Neuronal stem cell (in vitro differentiated cells): ENCODE measurements at regions not wholly inside any gene's neighbourhood (a gene's known extent, or its start where the extent isn't known, plus 50 kb on each side); places are given as distances from the start of the nearest gene placed in this dataset.

Experiments used
- DNase-seq: peaks from one replicate; pipeline ENCODE4 v3.0.0-alpha.2; 2013; ENCODE audit warnings: low spot score
- H2AFZ ChIP-seq: one replicate; pipeline ENCODE4 v1.6.1; 2013; ENCODE audit warnings: mild to moderate bottlenecking, low read length, inconsistent platforms
- H2AK5ac ChIP-seq: 2 replicates; pipeline ENCODE4 v1.6.1; 2013; ENCODE audit warnings: low read depth, mild to moderate bottlenecking, inconsistent platforms, low read length, moderate library complexity, mixed read lengths
- H2BK120ac ChIP-seq: 2 replicates; pipeline ENCODE4 v1.6.1; 2013; ENCODE audit warnings: low read depth, mild to moderate bottlenecking, inconsistent platforms, low read length, moderate library complexity, mixed read lengths
- H2BK12ac ChIP-seq: one replicate; pipeline ENCODE4 v1.6.1; 2013; ENCODE audit warnings: low read length, inconsistent platforms
- H2BK15ac ChIP-seq: 2 replicates; pipeline ENCODE4 v1.6.1; 2013; ENCODE audit warnings: mild to moderate bottlenecking, low read length, inconsistent platforms, mixed read lengths
- H2BK5ac ChIP-seq: one replicate; pipeline ENCODE4 v1.6.1; 2013; ENCODE audit warnings: inconsistent platforms, mild to moderate bottlenecking, low read length, moderate library complexity
- H3K14ac ChIP-seq: one replicate; pipeline ENCODE4 v1.6.1; 2013; ENCODE audit warnings: low read length, inconsistent platforms
- H3K18ac ChIP-seq: 2 replicates; pipeline ENCODE4 v1.6.1; 2013; ENCODE audit warnings: low read length, inconsistent platforms
- H3K23ac ChIP-seq: 2 replicates; pipeline ENCODE4 v1.6.1; 2013; ENCODE audit warnings: low read depth, mild to moderate bottlenecking, mixed read lengths, low read length, inconsistent platforms; ENCODE audit not compliant: poor library complexity
- H3K27ac ChIP-seq: replicated peaks from 3 replicates; pipeline ENCODE4 v1.5.1; 2013; ENCODE audit warnings: low read length, inconsistent platforms
- H3K27me3 ChIP-seq, 3 experiments: 2 replicates each; pipeline ENCODE4 v1.6.1; 2013; ENCODE audit warnings: low read length in 3 of 3, mild to moderate bottlenecking in 2 of 3, inconsistent platforms in 1 of 3, low read depth in 1 of 3, mixed read lengths in 1 of 3, moderate library complexity in 1 of 3; ENCODE audit not compliant: control insufficient read depth in 3 of 3, insufficient read depth in 3 of 3
- H3K36me3 ChIP-seq, 2 donors: replicated peaks in 1 of 2; 2 replicates each; pipeline ENCODE4 v1.6.1; 2013; ENCODE audit warnings: low read length in 2 of 2; ENCODE audit not compliant: control insufficient read depth in 2 of 2, insufficient read depth in 2 of 2
- H3K4ac ChIP-seq: 2 replicates; pipeline ENCODE4 v1.6.1; 2013; ENCODE audit warnings: inconsistent platforms, mild to moderate bottlenecking, low read length, moderate library complexity
- H3K4me1 ChIP-seq, 2 donors: 1 replicate in 1 of 2; 2 replicates in 1 of 2; pipeline ENCODE4 v1.6.1; 2013; ENCODE audit warnings: low read length in 2 of 2, low read depth in 1 of 2; ENCODE audit not compliant: control insufficient read depth in 2 of 2, insufficient read depth in 1 of 2
- H3K4me2 ChIP-seq: one replicate; pipeline ENCODE4 v1.6.1; 2013; ENCODE audit warnings: mild to moderate bottlenecking, low read length, inconsistent platforms; ENCODE audit not compliant: insufficient read depth, poor library complexity, severe bottlenecking
- H3K4me3 ChIP-seq, 2 donors: 2 replicates each; pipeline ENCODE4 v1.5.1; 2013; ENCODE audit warnings: low read length in 2 of 2, mild to moderate bottlenecking in 2 of 2, inconsistent platforms in 1 of 2, moderate library complexity in 1 of 2
- H3K79me1 ChIP-seq: one replicate; pipeline ENCODE4 v1.6.1; 2013; ENCODE audit warnings: low read depth, mild to moderate bottlenecking, inconsistent platforms, low read length, moderate library complexity
- H3K9ac ChIP-seq: one replicate; pipeline ENCODE4 v1.6.1; 2013; ENCODE audit warnings: mild to moderate bottlenecking, low read depth, low read length, inconsistent platforms; ENCODE audit not compliant: poor library complexity
- H3K9me3 ChIP-seq, 2 donors: replicated peaks in 1 of 2; 2 replicates each; pipeline versions ENCODE3 to v1.6.1; 2013; ENCODE audit warnings: low read length in 2 of 2, mild to moderate bottlenecking in 2 of 2, inconsistent platforms in 1 of 2, low read depth in 1 of 2, mixed read lengths in 1 of 2, moderate library complexity in 1 of 2; ENCODE audit not compliant: control insufficient read depth in 2 of 2, insufficient read depth in 1 of 2
- H4K8ac ChIP-seq: one replicate; pipeline ENCODE4 v1.6.1; 2013; ENCODE audit warnings: low read depth, mild to moderate bottlenecking, inconsistent platforms, low read length, moderate library complexity
- H4K91ac ChIP-seq: one replicate; pipeline ENCODE4 v1.6.1; 2013; ENCODE audit warnings: low read length, low read depth, mild to moderate bottlenecking, inconsistent platforms; ENCODE audit not compliant: poor library complexity
- WGBS, 2 donors: extraction: QIAGEN DNeasy Blood & Tissue Kit; methylation state at CpG; one replicate each; pipeline ENCODE4 v1.1.7; 2013; ENCODE audit warnings: missing lambda C conversion rate in 2 of 2, mixed read lengths in 1 of 2; ENCODE audit not compliant: insufficient read length in 2 of 2, insufficient replicate concordance in 1 of 2; ENCODE audit errors: extremely low coverage in 2 of 2; 5-methylcytosine and 5-hydroxymethylcytosine counted together

DNA sequence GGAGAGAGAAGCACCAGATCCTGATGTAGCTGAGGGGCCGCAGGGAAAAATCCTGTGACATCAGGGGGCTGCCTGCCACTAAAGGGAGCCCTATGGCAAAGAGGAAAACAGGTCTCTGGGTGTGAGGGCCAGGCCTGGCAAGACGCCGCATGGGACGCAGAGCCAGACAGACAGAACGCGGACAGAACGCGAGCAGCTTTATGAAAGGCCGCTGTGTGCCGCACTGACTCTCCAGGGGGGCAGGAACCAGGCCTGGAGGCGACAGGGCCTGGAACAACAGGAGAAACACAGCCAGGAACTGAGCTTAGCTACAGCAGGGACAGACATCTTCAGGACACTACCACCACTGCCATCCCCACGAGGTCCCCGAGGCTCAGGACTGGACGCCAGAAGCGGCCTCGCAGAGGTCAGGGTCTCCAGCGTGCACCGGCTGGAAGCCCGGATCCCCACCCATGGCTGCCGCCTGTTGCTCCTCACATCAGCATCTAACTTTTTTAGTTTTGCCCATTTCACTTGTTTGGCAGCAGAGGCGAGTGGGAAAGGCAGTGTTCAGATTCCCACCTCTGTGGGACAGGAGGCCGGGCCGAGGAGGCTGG is 131.6 kb downstream of the VAPA start:
- no peak overlapping the region for H2AFZ ChIP-seq
- H2BK5ac ChIP-seq = no peak overlapping the region
- H2AK5ac ChIP-seq = no peak overlapping the region
- H2BK120ac ChIP-seq = no peak overlapping the region
- H3K79me1 ChIP-seq = no peaks in the 10 kb centered on the region
- H4K8ac ChIP-seq = no peak overlapping the region
- peaks cover 0 to 7% of the 10 kb centered on the region in 2 donors for H3K4me1 ChIP-seq
- no peak overlapping the region for H4K91ac ChIP-seq
- H3K9me3 ChIP-seq = peaks cover 5 to 8% of the 10 kb centered on the region in 2 donors
- WGBS, 2 donors = no CpG with 5 or more reads among the region's 23 CpGs
- DNase-seq = no peak
- H2BK15ac ChIP-seq = no peak overlapping the region
- no peak overlapping the region for H3K14ac ChIP-seq
- H3K4me2 ChIP-seq = no peak overlapping the region
- H3K4ac ChIP-seq = no peak overlapping the region
- no peak overlapping the region for H3K23ac ChIP-seq
- H3K27me3 ChIP-seq = no peaks in the 10 kb centered on the region
- no peak overlapping the region for H3K18ac ChIP-seq
- H3K27ac ChIP-seq = no peak overlapping the region
- no peak overlapping the region for H2BK12ac ChIP-seq
- no peak overlapping the region for H3K9ac ChIP-seq
- H3K36me3 ChIP-seq = no peaks in the 10 kb centered on the region
- H3K4me3 ChIP-seq = no peak overlapping the region

DNA sequence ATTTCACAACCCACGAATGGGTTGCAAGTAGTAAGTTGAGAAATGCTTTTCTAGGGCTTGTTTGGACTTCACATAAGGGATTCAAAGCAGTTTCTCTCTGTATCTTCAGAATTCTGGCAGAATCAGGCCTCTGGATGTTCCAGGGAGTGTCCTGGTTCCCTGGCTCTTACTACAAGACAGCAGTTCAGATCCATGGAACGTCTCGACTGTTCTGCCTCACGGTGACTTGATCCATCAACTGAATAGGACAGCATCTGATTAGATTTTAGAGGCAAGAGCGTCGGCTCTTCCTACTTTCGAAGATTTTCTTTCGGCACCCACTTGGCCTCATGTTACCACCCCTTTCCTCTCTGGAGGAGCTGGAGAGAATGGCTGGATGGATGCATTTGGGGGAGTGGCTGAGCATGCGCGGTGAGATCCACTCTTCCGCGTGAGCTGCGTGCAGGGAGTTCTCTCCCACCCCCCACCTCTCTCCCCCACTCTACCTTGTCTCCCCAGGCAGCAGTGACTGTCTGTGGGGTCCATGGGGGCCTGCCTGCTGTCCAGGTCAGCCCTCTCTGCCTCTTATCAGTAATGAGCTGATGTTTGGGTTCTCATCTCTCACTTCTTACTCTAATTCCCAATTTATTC is 132.5 kb downstream of the VAPA start:
- Histone ChIP-seq H2BK12ac (no peak overlapping the region), H3K4me3 (no peak overlapping the region), H3K27ac (no peak overlapping the region), H3K4me2 (no peak overlapping the region), H2AK5ac (no peak overlapping the region), H3K9me3 (peaks cover 3 to 8% of the 10 kb centered on the region in 2 donors), H2BK120ac (no peak overlapping the region), H3K9ac (no peak overlapping the region), H3K79me1 (no peaks in the 10 kb centered on the region), H4K91ac (no peak overlapping the region), H3K4me1 (no peaks in the 10 kb centered on the region), H2AFZ (no peak overlapping the region), H2BK15ac (no peak overlapping the region), H3K27me3 (no peaks in the 10 kb centered on the region), H3K36me3 (no peaks in the 10 kb centered on the region), H3K18ac (no peak overlapping the region), H3K23ac (no peak overlapping the region), H3K14ac (no peak overlapping the region), H3K4ac (no peak overlapping the region), H4K8ac (no peak overlapping the region), H2BK5ac (no peak overlapping the region)
- no peak for DNase-seq
- no CpG with 5 or more reads among the region's 13 CpGs for WGBS, 2 donors

DNA sequence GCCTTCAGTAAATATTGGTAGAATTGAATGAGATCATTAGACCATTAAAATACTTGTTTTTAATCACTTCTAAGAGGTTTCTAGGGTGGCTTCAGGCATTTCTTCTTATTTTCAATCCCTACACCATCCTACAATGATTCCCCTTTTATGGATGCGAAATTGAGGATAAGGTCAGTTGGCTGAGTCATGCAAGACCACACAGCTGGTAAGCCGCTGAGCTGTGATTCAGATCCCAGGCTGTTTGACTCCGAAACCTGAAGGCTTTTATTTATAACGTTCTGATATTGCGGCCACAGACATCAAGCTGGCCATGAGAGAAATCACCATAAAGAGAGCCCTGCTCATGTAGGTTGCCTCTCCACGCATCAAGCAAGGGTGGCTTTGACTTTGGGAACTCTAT is 133.4 kb downstream of the VAPA start:
- H3K27me3 ChIP-seq = no peaks in the 10 kb centered on the region
- H2AFZ ChIP-seq = no peak overlapping the region
- no peak overlapping the region for H3K4ac ChIP-seq
- H3K18ac ChIP-seq = no peak overlapping the region
- no peaks in the 10 kb centered on the region for H3K4me1 ChIP-seq
- no peak overlapping the region for H3K4me3 ChIP-seq
- no peak overlapping the region for H4K8ac ChIP-seq
- no peaks in the 10 kb centered on the region for H3K36me3 ChIP-seq
- H3K9ac ChIP-seq = no peak overlapping the region
- no peak overlapping the region for H3K23ac ChIP-seq
- WGBS, 2 donors = no CpG with 5 or more reads among the region's 6 CpGs
- H3K79me1 ChIP-seq = no peaks in the 10 kb centered on the region
- no peak overlapping the region for H4K91ac ChIP-seq
- H3K27ac ChIP-seq = no peak overlapping the region
- H2BK15ac ChIP-seq = no peak overlapping the region
- H3K9me3 ChIP-seq = peaks cover 3% of the 10 kb centered on the region in 2 donors
- no peak overlapping the region for H2BK120ac ChIP-seq
- no peak overlapping the region for H2BK12ac ChIP-seq
- H3K4me2 ChIP-seq = no peak overlapping the region
- no peak overlapping the region for H2AK5ac ChIP-seq
- no peak overlapping the region for H3K14ac ChIP-seq
- no peak for DNase-seq
- no peak overlapping the region for H2BK5ac ChIP-seq

DNA sequence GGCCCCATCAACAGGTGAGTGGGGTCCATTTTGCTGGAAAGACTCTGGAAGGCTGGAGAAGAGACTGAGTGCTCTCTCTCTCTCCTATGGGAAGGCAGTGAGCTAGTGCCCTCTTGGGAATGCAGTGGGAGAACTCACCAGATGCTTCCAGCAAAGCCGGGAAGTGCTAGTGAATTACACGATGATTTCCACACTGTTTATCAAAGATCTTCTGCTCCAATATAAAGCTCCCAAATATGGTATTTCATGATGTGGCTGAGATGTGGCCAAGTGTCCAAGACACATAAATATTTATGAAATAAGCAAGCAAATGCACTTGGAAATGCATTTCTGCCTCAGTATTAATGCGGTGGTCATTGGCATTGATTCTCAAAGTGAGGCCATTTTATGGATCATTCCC is 135.9 kb downstream of the VAPA start:
- Histone ChIP-seq H2BK5ac (no peak overlapping the region), H3K27ac (no peak overlapping the region), H3K36me3 (no peaks in the 10 kb centered on the region), H3K14ac (no peak overlapping the region), H4K91ac (no peak overlapping the region), H2AK5ac (no peak overlapping the region), H3K27me3 (no peaks in the 10 kb centered on the region), H2BK12ac (no peak overlapping the region), H2AFZ (no peak overlapping the region), H2BK15ac (no peak overlapping the region), H3K4me3 (no peak overlapping the region), H2BK120ac (no peak overlapping the region), H3K4ac (no peak overlapping the region), H3K9ac (no peak overlapping the region), H3K79me1 (no peaks in the 10 kb centered on the region), H3K9me3 (no peaks in the 10 kb centered on the region), H3K4me1 (peaks cover 0 to 2% of the 10 kb centered on the region in 2 donors), H3K4me2 (no peak overlapping the region), H3K18ac (no peak overlapping the region), H4K8ac (no peak overlapping the region), H3K23ac (no peak overlapping the region)
- no peak for DNase-seq
- no CpG with 5 or more reads among the region's 3 CpGs for WGBS, 2 donors
